ENCODE measurements at regions not wholly inside any gene's neighbourhood (a gene's known extent, or its start where the extent isn't known, plus 50 kb on each side); places are given as distances from the start of the nearest gene placed in this dataset.

DNA sequence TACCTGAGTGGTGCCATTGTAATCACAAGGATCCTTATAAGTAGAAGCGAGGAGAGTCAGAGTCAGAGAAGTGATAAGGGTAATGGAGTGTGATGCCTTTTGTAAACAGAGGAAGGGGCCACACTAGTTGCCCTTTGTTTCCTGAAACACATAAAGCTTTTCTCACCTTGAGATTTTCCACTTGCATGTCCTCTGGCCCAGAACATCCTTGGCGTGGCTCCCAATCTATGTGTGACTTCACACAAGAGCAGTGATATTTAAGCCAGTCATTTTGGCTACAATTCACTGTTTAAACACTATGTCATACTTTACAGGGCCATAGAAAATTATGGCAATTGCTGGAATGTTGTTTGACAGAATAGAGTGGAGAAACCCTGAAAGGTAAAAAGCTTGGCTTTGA, 121.2 kb upstream of the BTN3A2 start:
- Histone ChIP-seq H3K4ac (ENCODE audit: low read depth, low read length) (no peak overlapping the region), H3K56ac (ENCODE audit: insufficient read length, low read depth, low read length) (no peak overlapping the region), H3K27me3 (ENCODE audit: insufficient read depth, low read length) (no peaks in the 10 kb centered on the region), H3K14ac (ENCODE audit: insufficient read depth, low read length) (no peak overlapping the region), H2BK20ac (ENCODE audit: low read depth, low read length, poor library complexity, severe bottlenecking) (no peak overlapping the region), H3K4me2 (ENCODE audit: insufficient read depth, insufficient read length, low read length) (no peak overlapping the region), H2BK15ac (ENCODE audit: low read depth, low read length) (no peak overlapping the region), H3K27ac (ENCODE audit: insufficient read length, low read depth, low read length) (no peak overlapping the region), H3K23ac (ENCODE audit: insufficient read length, low read depth, low read length) (no peak overlapping the region), H4K5ac (ENCODE audit: insufficient read length, low read depth, low read length) (no peak overlapping the region), H4K20me1 (ENCODE audit: control insufficient read depth, insufficient read depth, insufficient read length) (no peaks in the 10 kb centered on the region), H3K9ac (ENCODE audit: extremely low read depth, insufficient read length, low read length) (no peak overlapping the region), H3K79me1 (ENCODE audit: insufficient read depth, low read depth, low read length, poor library complexity, severe bottlenecking) (no peaks in the 10 kb centered on the region), H4K91ac (ENCODE audit: insufficient read length, low read depth, low read length) (no peak overlapping the region), H2AK5ac (ENCODE audit: insufficient read length, low read length) (no peak overlapping the region), H3K18ac (ENCODE audit: insufficient read length, low read depth, low read length) (no peak overlapping the region), H3K23me2 (ENCODE audit: insufficient read length, low read depth, low read length, poor library complexity, severe bottlenecking) (no peaks in the 10 kb centered on the region), H4K8ac (replicated peaks; ENCODE audit: insufficient read length, low read depth, low read length) (no peak overlapping the region), H2BK120ac (ENCODE audit: low read depth, low read length, poor library complexity, severe bottlenecking) (no peak overlapping the region), H2BK12ac (ENCODE audit: insufficient read length, low read depth, low read length) (no peak overlapping the region), H2BK5ac (ENCODE audit: insufficient read length, low read length) (no peak overlapping the region), H3K79me2 (ENCODE audit: insufficient read depth, low read length) (no peaks in the 10 kb centered on the region), H2AFZ (ENCODE audit: low read length) (no peak overlapping the region), H3K4me1 (ENCODE audit: insufficient read depth, low read length) (no peaks in the 10 kb centered on the region), H3K9me3 (ENCODE audit: control insufficient read depth, low read depth, low read length) (no peaks in the 10 kb centered on the region), H3T11ph (ENCODE audit: low read length) (no peak overlapping the region)
- WGBS (ENCODE audit: extremely low coverage, insufficient read length, low lambda C conversion rate) = no CpG with 5 or more reads among the region's 2 CpGs
- Mint-ChIP-seq H3K36me3 (ENCODE audit: insufficient read depth in 1 of 3, low read depth in 3 of 3) (no peaks in the 10 kb centered on the region), H3K4me3 (no peak overlapping the region), H3K4me1 (peaks cover 32 to 34% of the 10 kb centered on the region in 2 experiments), H3K27ac (peak overlapping the region in 1 of 3 experiments; percentile 58; a peak in 1 of 7 replicates), H3K27me3 (ENCODE audit: low read depth) (no peaks in the 10 kb centered on the region), H3K9me3 (no peaks in the 10 kb centered on the region)
- no peak for DNase-seq
- TF ChIP-seq, protein P1, sequence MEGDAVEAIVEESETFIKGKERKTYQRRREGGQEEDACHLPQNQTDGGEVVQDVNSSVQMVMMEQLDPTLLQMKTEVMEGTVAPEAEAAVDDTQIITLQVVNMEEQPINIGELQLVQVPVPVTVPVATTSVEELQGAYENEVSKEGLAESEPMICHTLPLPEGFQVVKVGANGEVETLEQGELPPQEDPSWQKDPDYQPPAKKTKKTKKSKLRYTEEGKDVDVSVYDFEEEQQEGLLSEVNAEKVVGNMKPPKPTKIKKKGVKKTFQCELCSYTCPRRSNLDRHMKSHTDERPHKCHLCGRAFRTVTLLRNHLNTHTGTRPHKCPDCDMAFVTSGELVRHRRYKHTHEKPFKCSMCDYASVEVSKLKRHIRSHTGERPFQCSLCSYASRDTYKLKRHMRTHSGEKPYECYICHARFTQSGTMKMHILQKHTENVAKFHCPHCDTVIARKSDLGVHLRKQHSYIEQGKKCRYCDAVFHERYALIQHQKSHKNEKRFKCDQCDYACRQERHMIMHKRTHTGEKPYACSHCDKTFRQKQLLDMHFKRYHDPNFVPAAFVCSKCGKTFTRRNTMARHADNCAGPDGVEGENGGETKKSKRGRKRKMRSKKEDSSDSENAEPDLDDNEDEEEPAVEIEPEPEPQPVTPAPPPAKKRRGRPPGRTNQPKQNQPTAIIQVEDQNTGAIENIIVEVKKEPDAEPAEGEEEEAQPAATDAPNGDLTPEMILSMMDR (conservative IDR thresholded peaks at IDR 0.05) = no peak

All from H9 (cell line).